K562 (cell line): ENCODE measurements at regions not wholly inside any gene's neighbourhood (a gene's known extent, or its start where the extent isn't known, plus 50 kb on each side); places are given as distances from the start of the nearest gene placed in this dataset.

Experiments used
- ATAC-seq: fragments of 200-7000 bp; cut with Tn5 transposase; 3 replicates; pipeline ENCODE4 v1.9.1; 2020; ENCODE audit warnings: moderate library complexity
- BruUV-seq: library from RNA; stranded (reverse); fragments of 400-500 nt; replicated peaks from 2 replicates; lab custom pipeline; 2021; lab: Mats Ljungman, UMichigan
- CTCF ChIA-PET: fragments of 300-600 bp; formaldehyde crosslinking; extraction: SDS; loops from one replicate; lab custom pipeline; 2021; ENCODE audit warnings: low intra/inter-chr PET ratio; lab: Yijun Ruan, JAX
- POLR2A ChIA-PET: fragments of 300-600, 350-650 bp; sonication (Branson Sonifier 250); formaldehyde crosslinking; extraction: SDS; loops from one replicate; lab custom pipeline; 2021; ENCODE audit warnings: antibody characterized with exemption, inconsistent platforms; lab: Yijun Ruan, JAX
- DNase-seq, 4 experiments: peaks; one replicate each; pipeline versions ENCODE4 v3.0.0 to v3.0.0-alpha.2; 2011 to 2018; ENCODE audit warnings: low spot score in 3 of 4, mixed read lengths in 3 of 4; ENCODE audit errors: extremely low read depth in 1 of 4
- FAIRE-seq: peaks from 2 replicates; lab custom pipeline; 2011; peaks lifted over from hg19 to GRCh38; lab: Jason Lieb, UNC
- H2AFZ ChIP-seq: 2 replicates; pipeline ENCODE4 v1.6.0; 2011; ENCODE audit warnings: low read depth, low read length, control low read depth, inconsistent platforms
- H3K27ac ChIP-seq: fragments of 200-600 bp; 3 replicates; pipeline ENCODE4 v1.8.0; 2011; ENCODE audit warnings: low read depth, mild to moderate bottlenecking, control low read depth, inconsistent platforms, low read length, moderate library complexity, mixed read lengths; ENCODE audit errors: extremely low read depth
- H3K27me3 ChIP-seq, 2 experiments: fragments of 300-600 bp in 1 of 2; 2 replicates in 1 of 2; 3 replicates in 1 of 2; pipeline versions ENCODE4 v1.6.0 to v1.8.0; 2011; ENCODE audit warnings: inconsistent platforms in 2 of 2, low read length in 2 of 2, mild to moderate bottlenecking in 1 of 2, mixed read lengths in 1 of 2, moderate library complexity in 1 of 2; ENCODE audit not compliant: control insufficient read depth in 2 of 2, insufficient read depth in 2 of 2
- H3K36me3 ChIP-seq: fragments of 300-600 bp; 3 replicates; pipeline ENCODE4 v1.8.0; 2011; ENCODE audit warnings: mild to moderate bottlenecking, low read length, inconsistent platforms; ENCODE audit not compliant: control insufficient read depth, insufficient read depth
- H3K4me1 ChIP-seq, 2 experiments: fragments of 200-600 bp in 1 of 2; replicated peaks in 1 of 2; 2 replicates in 1 of 2; 3 replicates in 1 of 2; pipeline versions ENCODE4 v1.5.1 to v1.8.0; 2011; ENCODE audit warnings: inconsistent platforms in 2 of 2, low read length in 2 of 2, mild to moderate bottlenecking in 1 of 2, mixed read lengths in 1 of 2, moderate library complexity in 1 of 2; ENCODE audit not compliant: control insufficient read depth in 2 of 2, insufficient read depth in 2 of 2
- H3K4me2 ChIP-seq: 2 replicates; pipeline ENCODE4 v1.6.1; 2011; ENCODE audit warnings: low read length, control low read depth, inconsistent platforms, mixed read lengths; ENCODE audit not compliant: insufficient read depth
- H3K4me3 ChIP-seq: fragments of 200-600 bp; sonication (generic), shearing (Covaris generic); 2 replicates; pipeline ENCODE4 v1.5.1; 2016; ENCODE audit warnings: control low read depth, inconsistent platforms
- H3K79me2 ChIP-seq: fragments of 200-600 bp; 3 replicates; pipeline ENCODE4 v1.8.0; 2011; ENCODE audit warnings: low read length, inconsistent platforms; ENCODE audit not compliant: control insufficient read depth, insufficient read depth
- H3K9ac ChIP-seq, 2 experiments: 2 replicates each; pipeline versions ENCODE4 v1.6.0 to v1.6.1; 2011; ENCODE audit warnings: low read depth in 2 of 2, low read length in 2 of 2, control low read depth in 1 of 2, inconsistent platforms in 1 of 2, mild to moderate bottlenecking in 1 of 2, mixed read lengths in 1 of 2; ENCODE audit not compliant: insufficient read depth in 1 of 2
- H3K9me1 ChIP-seq: one replicate; pipeline ENCODE4 v1.6.0; 2011; ENCODE audit warnings: inconsistent platforms, mild to moderate bottlenecking, low read length, moderate library complexity; ENCODE audit not compliant: control insufficient read depth, insufficient read depth
- H3K9me3 ChIP-seq: replicated peaks from 2 replicates; pipeline ENCODE4 v1.5.1; 2011; ENCODE audit warnings: low read depth, low read length, inconsistent platforms; ENCODE audit not compliant: control insufficient read depth, insufficient read depth
- H4K20me1 ChIP-seq: replicated peaks from 2 replicates; pipeline ENCODE4 v1.6.1; 2011; ENCODE audit warnings: low read length, inconsistent platforms, mixed read lengths; ENCODE audit not compliant: control insufficient read depth, insufficient read depth
- AFF1 ChIP-seq, 2 experiments: fragments of 450-650 bp; IDR thresholded peaks; 2 replicates each; pipeline ENCODE4 v1.6.1; 2018; ENCODE audit warnings: mild to moderate bottlenecking in 2 of 2, low read depth in 1 of 2; ENCODE audit not compliant: partially characterized antibody in 2 of 2
- CCAR2 ChIP-seq: fragments of 200-400 bp; formaldehyde crosslinking; IDR thresholded peaks from 2 replicates; pipeline ENCODE4 v1.6.1; 2017; ENCODE audit warnings: mild to moderate bottlenecking, low read depth, low read length
- CREB1 ChIP-seq, 2 experiments: sonication (generic) in 1 of 2; formaldehyde crosslinking in 1 of 2; IDR thresholded peaks; 2 replicates each; pipeline versions ENCODE4 v1.6.1 to v1.8.0; 2012 to 2022; ENCODE audit warnings: inconsistent platforms in 1 of 2, mild to moderate bottlenecking in 1 of 2, missing genetic modification reagents in 1 of 2, moderate library complexity in 1 of 2
- E2F3 ChIP-seq: fragments of 250-450 bp; sonication (Bioruptor Pico); IDR thresholded peaks from 2 replicates; pipeline ENCODE4 v1.4.0; 2020; ENCODE audit warnings: mild to moderate bottlenecking
- ETS1 ChIP-seq: conservative IDR thresholded peaks from 2 replicates; pipeline ENCODE4 v1.6.1; 2011; ENCODE audit warnings: low read depth, mild to moderate bottlenecking, low read length; ENCODE audit not compliant: control insufficient read depth
- EWSR1 ChIP-seq: fragments of 450-650 bp; IDR thresholded peaks from 2 replicates; pipeline ENCODE4 v1.6.1; 2018; ENCODE audit warnings: borderline replicate concordance, mild to moderate bottlenecking, low read depth, moderate library complexity; ENCODE audit not compliant: partially characterized antibody
- IRF2 ChIP-seq: sonication (generic); formaldehyde crosslinking; IDR thresholded peaks from 2 replicates; pipeline ENCODE4 v1.8.1; 2022; ENCODE audit warnings: mild to moderate bottlenecking, missing genetic modification reagents
- JUND ChIP-seq, 2 experiments: IDR thresholded peaks; 2 replicates in 1 of 2; 3 replicates in 1 of 2; pipeline ENCODE4 v1.6.1; 2011; ENCODE audit warnings: borderline replicate concordance in 2 of 2, low read depth in 2 of 2, low read length in 2 of 2, improper control_type of control experiment in 1 of 2, missing biosample characterization in 1 of 2, missing genetic modification characterization in 1 of 2, missing genetic modification reagents in 1 of 2
- MAFK ChIP-seq: IDR thresholded peaks from 2 replicates; pipeline ENCODE4 v1.6.1; 2011; ENCODE audit warnings: low read length, improper control_type of control experiment
- NR4A1 ChIP-seq, 2 experiments: fragments of 250-450 bp in 1 of 2; fragments of 450-650 bp in 1 of 2; sonication (Bioruptor Pico) in 1 of 2; IDR thresholded peaks; 2 replicates each; pipeline versions ENCODE4 v1.4.0 to v1.6.1; 2016 to 2020; ENCODE audit warnings: mild to moderate bottlenecking in 2 of 2, missing compliant biosample characterization in 1 of 2, missing genetic modification characterization in 1 of 2, moderate library complexity in 1 of 2
- PCBP1 ChIP-seq: fragments of 200-400 bp; formaldehyde crosslinking; IDR thresholded peaks from 2 replicates; pipeline ENCODE4 v1.6.1; 2018; ENCODE audit warnings: mild to moderate bottlenecking, low read depth, low read length; ENCODE audit not compliant: poor library complexity, severe bottlenecking
- THAP7 ChIP-seq: fragments of 250-450 bp; sonication (Bioruptor Pico); IDR thresholded peaks from 2 replicates; pipeline ENCODE4 v1.5.0; 2021
- whole genome bisulfite sequencing: fragments of 100-300 bp; shearing (Covaris generic); methylation state at CpG from one replicate; pipeline ENCODE4 v1.1.6; 2016; ENCODE audit warnings: low coverage, mixed read lengths; ENCODE audit not compliant: insufficient coverage; ENCODE audit errors: missing lambda C conversion rate; 5-methylcytosine and 5-hydroxymethylcytosine counted together
- in situ Hi-C: fragments of 300-500 bp; cut with MboI; formaldehyde crosslinking; loops from 4 replicates; pipeline ENCODE4 v1.15.0; 2018; ENCODE audit warnings: inconsistent platforms, mixed read lengths
- intact Hi-C: fragments of 100-400 bp; cut with micrococcal nuclease; formaldehyde crosslinking; loops from 2 replicates; pipeline ENCODE4 v1.14.2; 2022

GRCh38 chr2:16303761-16304160, 361.9 kb downstream of the CYRIA start (continued):
- TF ChIP-seq CREB1 (IDR thresholded peaks at IDR 0.05) (no peak), CREB1 (CRISPR knock-in tag; IDR thresholded peaks at IDR 0.05) (no peak), EWSR1 (no peak), CCAR2 (no peak), MAFK (no peak), AFF1 (IDR thresholded peaks at IDR 0.05; ENCODE audit: low read depth in 1 of 2, partially characterized antibody in 2 of 2) (no peak), E2F3 (CRISPR knock-in tag) (no peak)

- H3K27me3 ChIP-seq, result no peaks in the 10 kb centered on the region
- WGBS, result 2% methylated on average over 6 of the region's 6 CpGs
- CTCF ChIA-PET, result no interaction called here
- no peak for TF ChIP-seq NR4A1 (CRISPR knock-in tag; IDR thresholded peaks at IDR 0.05)
- TF ChIP-seq NR4A1 (tag; IDR thresholded peaks at IDR 0.05), result no peak
- no peak for TF ChIP-seq ETS1
- TF ChIP-seq IRF2 (CRISPR knock-in tag), result no peak
- no peak for TF ChIP-seq JUND (IDR thresholded peaks at IDR 0.05; ENCODE audit: borderline replicate concordance, low read depth, low read length)
- TF ChIP-seq JUND (tag; IDR thresholded peaks at IDR 0.05; ENCODE audit: borderline replicate concordance, low read depth, low read length), result no peak
- no peak for TF ChIP-seq PCBP1
- no peak for TF ChIP-seq THAP7 (CRISPR knock-in tag)
Observed at GRCh38 chr2:16303273-16303577, 362.4 kb downstream of the CYRIA start.

More at GRCh38 chr2:16303273-16303577, 362.4 kb downstream of the CYRIA start:
- no peak overlapping the region for H3K4me2 ChIP-seq
- FAIRE-seq, result no peak
- no peaks in the 10 kb centered on the region for H3K4me1 ChIP-seq
- intact Hi-C loops (no loop called here), in situ Hi-C loops (no loop called here)
- H3K4me3 ChIP-seq, result no peak overlapping the region
- H3K9me3 ChIP-seq, result no peaks in the 10 kb centered on the region
- H2AFZ ChIP-seq, result no peak overlapping the region
- H3K9me1 ChIP-seq, result no peaks in the 10 kb centered on the region
- no peak for DNase-seq
- no peak overlapping the region for H3K9ac ChIP-seq
- ATAC-seq, result no peak
- POLR2A ChIA-PET, result no interaction called here
- BruUV-seq, result no TSS peak
- H3K79me2 ChIP-seq, result no peaks in the 10 kb centered on the region
- H4K20me1 ChIP-seq, result no peaks in the 10 kb centered on the region
- H3K36me3 ChIP-seq, result no peaks in the 10 kb centered on the region
- H3K27ac ChIP-seq, result no peak overlapping the region
